ENCODE measurements at regions not wholly inside any gene's neighbourhood (a gene's known extent, or its start where the extent isn't known, plus 50 kb on each side); places are given as distances from the start of the nearest gene placed in this dataset.
A peak's percentile ranks its signal among the peaks of the same experiment; 100 is the strongest.
"Not testable (repeated sequence)": the region's sequence is repeated elsewhere in the genome, so short reads cannot be mapped to it uniquely, and the experiment has no call there.

GRCh38 chr5:52623291-52623690 is 164.4 kb upstream of the ITGA1 start:
- DNase-seq = no peak

- no peak for DNase-seq
Observed at GRCh38 chr5:52624291-52624690, 163.4 kb upstream of the ITGA1 start.

GRCh38 chr5:52626312-52626711 is 161.4 kb upstream of the ITGA1 start:
- no peak for DNase-seq

- no peak for DNase-seq
Observed at GRCh38 chr5:52627740-52628139, 160.0 kb upstream of the ITGA1 start.

- no peak for DNase-seq
Observed at GRCh38 chr5:52632281-52632680, 155.4 kb upstream of the ITGA1 start.

DNA sequence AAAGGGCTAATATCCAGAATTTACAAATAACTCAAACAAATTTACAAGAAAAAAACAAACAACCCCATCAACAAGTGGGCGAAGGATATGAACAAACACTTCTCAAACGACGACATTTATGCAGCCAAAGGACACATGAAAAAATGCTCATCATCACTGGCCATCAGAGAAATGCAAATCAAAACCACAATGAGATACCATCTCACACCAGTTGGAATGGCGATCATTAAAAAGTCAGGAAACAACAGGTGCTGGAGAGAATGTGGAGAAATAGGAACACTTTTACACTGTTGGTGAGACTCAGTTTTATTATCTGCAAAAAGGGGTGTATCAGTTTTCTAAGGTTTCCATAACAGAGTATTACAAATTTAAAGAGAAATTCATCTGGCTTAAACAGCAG is 153.5 kb upstream of the ITGA1 start:
- DNase-seq = not testable (repeated sequence)

GRCh38 chr5:52638732-52639131 is 149.0 kb upstream of the ITGA1 start:
- DNase-seq = peak; percentile 76

DNA sequence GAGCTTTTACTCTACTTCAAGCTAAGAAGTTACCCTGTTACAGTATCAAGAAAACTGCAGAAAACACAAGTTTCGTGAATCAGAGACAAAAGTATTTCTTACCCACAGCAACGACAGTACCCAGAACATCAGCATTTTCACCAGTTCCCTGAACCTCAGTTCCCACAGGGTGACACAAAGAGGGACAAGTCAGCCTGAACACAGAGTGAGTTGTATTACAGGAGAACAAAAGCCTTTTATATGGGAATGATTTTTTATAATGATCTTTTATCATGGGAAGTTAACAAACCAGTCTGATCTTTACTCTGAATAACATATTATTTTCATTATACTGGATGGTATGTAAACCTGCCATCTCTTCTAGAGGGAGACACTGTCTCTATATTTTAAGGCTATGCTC is 139.0 kb upstream of the ITGA1 start:
- no peak for DNase-seq

DNA sequence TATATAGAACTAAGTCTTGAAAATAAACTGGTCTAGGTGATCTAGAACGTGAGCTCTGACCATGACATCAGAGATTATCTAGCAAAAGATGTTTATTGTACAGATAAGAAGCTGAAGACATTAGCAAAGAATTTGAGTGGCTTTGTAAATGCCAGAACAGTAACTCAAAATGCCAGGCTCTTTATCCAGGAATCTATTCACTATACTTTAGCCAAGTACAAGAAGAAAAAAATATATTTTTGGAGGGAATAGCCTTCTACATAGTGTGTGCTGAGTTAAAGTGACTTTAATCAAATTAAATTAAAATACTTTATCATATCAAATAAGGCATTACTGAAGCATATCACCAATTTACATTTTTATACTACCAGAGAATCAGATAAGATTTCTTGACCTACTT is 132.6 kb upstream of the ITGA1 start:
- DNase-seq = no peak

DNA sequence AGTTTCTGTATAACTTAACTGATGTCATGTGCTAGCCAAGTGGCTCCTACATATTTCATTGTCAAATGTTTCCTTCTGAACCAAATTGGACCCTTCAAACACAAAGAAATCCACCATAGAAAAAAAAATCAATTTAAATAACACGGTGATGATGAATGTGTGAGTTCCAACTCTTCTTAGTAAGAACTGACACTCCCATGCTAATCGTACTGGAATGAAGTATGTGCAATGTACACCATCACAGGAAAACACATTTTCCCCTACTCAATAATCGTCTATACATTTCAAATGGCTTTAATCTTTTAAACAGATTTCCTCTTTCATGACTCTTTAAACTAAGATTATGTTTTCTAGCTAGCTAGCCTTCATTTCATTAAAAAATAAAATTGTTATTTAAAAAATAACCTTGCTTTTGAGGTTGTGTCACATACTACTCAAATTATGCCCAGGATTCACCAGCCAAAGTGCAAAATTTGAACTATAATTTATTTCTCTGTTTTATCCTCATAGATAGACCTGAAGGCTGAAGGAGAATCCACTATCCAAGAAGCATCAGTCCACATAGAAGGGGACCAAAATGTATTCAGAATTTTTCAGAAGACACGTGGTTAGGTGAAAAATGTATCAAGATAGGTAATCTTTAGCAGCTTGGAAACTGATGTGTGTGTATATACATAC is 131.0 kb upstream of the ITGA1 start:
- no peak for DNase-seq

DNA sequence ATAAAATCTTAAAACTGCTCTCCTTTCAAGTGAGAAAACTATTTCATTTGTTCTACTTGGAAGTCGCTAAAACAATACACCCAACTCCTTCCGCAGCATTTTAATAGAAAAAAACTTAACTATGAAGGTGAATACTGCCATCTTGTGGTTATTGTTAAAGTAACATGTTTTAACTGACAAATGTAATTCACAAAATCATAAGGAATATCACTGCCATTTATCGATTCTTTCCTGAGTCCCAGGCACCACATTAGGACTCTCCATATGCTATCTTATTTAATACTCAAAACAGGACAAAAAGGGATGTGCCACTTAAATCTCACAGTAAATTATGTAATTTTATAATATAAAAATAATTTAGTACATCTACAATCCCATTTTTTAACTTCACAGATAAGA is 130.5 kb upstream of the ITGA1 start:
- peak; percentile 55 for DNase-seq

GRCh38 chr5:52658246-52658645 is 129.5 kb upstream of the ITGA1 start:
- DNase-seq = no peak

- DNase-seq = no peak
Observed at GRCh38 chr5:52660621-52661020, 127.1 kb upstream of the ITGA1 start.

DNA sequence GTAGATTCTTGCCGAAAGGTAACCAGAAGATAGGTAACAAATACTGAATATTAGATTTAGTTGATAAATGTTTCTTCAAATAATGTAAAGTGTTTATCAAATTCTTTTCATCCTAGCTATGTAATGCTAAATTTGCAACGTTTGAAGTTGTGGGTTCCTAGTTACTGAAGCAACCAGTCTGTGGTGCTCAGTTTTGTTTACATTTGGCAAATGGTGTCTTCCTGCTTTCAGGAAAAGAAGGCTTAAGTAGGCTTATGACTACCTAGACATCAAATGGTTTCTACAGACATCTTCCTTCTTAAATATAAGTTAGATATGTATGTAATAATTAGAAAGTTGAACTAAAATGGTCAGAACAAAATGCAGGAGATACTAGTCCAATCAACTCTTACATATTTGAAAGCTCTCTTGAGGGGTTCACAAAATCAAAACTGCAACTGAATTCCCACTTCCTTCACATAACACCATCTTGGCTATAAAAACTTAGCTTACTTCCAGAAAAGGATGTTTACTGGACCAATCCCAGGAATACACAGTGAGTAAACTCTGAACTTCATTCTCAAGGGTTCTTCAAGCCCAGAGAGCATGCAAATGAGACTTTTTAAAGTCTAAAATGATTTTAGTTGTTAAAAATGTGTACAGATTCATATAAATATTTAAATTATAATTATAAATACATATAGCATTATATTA is 125.7 kb upstream of the ITGA1 start:
- no peak for DNase-seq

GRCh38 chr5:52665559-52665958 is 122.2 kb upstream of the ITGA1 start:
- no peak for DNase-seq

- DNase-seq = no peak
Observed at GRCh38 chr5:52668139-52668538, 119.6 kb upstream of the ITGA1 start.

DNA sequence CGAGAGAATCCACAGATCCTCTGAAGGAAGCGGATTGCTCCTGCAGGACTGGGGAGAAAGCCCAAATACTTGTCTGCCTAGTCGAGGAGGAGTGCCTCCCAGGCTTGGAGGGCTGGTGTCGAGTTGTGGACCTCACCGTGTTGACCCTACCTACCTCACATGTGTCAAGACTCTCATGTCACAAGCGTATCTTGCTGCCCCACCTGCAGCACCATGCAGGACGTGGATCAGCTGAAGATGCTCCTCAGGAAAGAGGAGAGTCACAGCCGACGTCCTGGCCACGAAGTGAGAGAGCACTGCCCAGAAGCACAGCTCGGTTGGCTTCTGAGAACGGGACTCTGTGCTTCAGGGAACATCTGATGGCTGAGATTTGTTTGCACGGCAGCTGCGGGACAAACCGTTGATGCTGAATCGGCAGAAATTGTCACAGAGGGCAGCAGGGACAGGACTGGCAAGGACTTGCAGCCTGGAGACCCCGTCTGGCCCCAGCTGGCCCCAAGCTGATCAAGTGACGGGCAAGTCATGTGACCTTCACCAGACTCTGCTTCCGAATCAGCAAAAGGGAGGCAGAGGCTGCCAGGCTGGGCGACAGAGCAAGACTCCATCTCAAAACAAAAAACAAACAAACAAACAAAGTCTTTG is 119.1 kb upstream of the ITGA1 start:
- no peak for DNase-seq

DNA sequence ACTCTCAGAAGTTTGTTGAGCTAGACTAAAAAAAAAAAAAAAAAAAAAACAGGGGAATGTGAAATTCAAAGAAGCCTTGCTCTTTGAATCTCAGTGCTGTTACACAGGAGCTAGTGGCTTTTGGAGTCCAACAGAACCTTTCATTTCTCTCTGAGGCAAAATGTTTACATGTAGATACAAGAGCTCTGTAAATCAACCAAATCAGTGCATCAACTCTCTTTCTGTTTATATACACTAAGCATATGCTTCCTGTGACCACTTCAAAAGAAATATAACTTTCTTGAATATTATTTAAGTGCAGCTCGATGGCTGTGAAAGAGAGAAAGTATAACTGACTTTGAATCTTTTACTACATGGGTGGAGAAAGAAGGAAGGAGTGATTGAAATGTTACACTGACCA is 115.3 kb upstream of the ITGA1 start:
- DNase-seq = no peak

- no peak for DNase-seq
Observed at GRCh38 chr5:52673495-52673894, 114.2 kb upstream of the ITGA1 start.

DNA sequence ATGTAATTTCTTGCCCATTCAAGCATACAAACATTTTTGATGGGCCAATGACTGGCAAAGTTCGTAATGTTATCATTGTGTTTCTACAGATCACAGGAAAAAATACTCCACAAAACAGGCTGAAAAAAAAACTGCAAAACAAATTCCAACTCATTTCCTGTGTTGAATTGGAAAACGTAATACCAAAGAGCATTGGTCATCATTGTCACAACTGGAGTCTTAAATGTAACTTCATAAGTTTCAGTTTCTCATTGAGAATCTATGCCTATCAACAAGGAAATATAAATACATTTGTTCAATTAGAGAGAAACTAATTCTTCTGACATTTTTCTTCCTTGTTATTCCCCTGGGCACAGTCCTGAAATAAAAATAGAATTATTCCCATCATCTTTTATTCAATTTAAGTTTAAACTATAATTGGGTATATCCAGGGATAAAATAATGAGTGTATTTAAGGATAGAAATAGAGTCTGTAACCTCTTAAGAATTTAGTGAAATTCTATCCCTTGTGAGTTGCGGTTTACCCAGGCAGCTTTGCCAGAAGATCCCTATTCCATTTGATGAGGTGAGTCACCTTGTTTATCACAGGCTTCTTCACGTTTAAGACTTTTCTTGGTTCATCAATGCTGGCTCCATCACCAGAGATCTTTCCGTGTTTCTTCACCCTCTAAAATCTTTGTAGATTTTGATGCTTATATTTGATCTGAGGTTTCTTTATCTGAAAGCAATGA is 112.7 kb upstream of the ITGA1 start:
- no peak for DNase-seq

- DNase-seq = no peak
Observed at GRCh38 chr5:52682492-52682891, 105.2 kb upstream of the ITGA1 start.

- no peak for DNase-seq
Observed at GRCh38 chr5:52684051-52684450, 103.7 kb upstream of the ITGA1 start.

- DNase-seq = no peak
Observed at GRCh38 chr5:52685566-52685965, 102.2 kb upstream of the ITGA1 start.

DNA sequence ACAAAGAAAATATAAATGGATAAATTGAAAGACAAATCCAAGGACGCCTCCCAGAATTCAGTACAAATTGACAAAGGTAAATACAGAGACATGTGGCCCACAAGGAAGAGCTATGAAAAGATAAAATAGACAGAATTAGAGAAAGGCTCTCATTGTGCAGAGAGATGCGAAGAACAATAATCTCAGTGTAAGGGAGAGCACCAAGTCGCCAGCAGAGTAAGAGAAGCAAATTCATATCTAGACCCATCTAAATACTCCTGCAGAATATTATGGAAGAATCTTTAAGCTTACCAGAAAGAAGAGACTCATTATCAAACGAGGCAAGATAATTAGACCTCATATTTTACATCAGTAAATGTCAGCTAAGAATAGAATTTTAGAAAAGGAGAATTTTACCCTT is 101.7 kb upstream of the ITGA1 start:
- no peak for DNase-seq

All from DMS79 (cell line).